HK-2 (cell line): ENCODE measurements at regions not wholly inside any gene's neighbourhood (a gene's known extent, or its start where the extent isn't known, plus 50 kb on each side); places are given as distances from the start of the nearest gene placed in this dataset.

Experiments used
- DNase-seq: peaks from one replicate; pipeline ENCODE4 v3.0.0-alpha.2; 2018; ENCODE audit not compliant: unreplicated experiment

DNA sequence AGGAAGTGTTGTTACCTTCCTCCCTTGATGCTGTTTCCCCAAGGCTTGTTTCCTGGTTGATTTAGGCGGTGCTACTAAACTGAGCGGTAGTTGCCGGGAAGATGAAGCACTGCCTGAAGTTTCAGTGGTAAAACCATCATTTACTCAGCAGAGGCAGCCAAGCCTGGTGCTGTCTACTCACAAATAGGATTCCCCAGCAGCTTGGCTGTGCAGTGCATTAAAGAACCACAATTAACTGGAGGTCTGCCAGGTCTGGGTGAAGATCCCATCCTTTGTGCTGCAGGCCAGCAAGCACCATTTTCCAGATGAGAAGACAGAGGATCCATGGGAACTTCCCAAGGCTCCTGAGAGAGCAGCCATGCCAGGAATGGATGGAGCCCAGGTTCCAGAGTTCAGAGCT, 231.9 kb upstream of the E2F8 start:
- DNase-seq, result no peak

DNA sequence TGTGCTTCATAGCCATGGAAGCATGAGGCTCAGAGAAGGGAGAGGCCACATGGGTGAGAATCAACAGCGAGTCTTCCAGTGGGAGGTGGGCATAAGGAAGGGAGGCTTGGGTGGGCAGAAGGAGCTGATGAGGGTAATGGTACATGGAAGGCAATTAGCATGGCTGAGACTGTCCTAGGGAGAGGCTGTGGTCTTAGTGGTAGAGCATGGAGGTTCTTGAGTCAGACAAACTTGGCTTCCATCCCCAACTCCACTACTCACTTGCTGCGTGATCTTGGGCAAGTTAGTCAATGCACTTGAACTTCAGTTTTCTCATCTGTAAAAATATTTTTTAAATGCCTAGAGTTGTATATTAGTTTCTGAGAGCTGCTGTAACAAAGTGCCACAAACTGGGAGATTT, 227.2 kb upstream of the E2F8 start:
- no peak for DNase-seq

DNA sequence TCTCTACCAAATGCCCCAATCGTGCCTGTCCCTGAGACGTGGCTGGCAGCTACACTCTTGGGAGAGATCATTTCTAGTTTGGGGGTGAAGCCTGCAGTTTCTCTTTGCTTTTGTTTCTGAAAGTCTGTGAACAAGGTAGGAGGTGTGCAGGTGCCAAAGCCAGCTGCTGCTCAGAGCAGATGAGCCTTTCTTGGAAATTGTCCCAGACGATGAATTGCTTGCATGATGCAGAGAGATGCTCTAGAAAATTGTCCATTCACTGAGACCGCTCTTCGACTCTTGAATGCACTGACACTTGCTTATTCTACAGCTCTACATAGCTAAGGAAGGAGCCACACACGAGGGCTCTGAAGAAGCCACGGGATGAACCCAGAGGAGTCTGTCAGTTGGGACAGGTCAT, 225.6 kb upstream of the E2F8 start:
- no peak for DNase-seq

DNA sequence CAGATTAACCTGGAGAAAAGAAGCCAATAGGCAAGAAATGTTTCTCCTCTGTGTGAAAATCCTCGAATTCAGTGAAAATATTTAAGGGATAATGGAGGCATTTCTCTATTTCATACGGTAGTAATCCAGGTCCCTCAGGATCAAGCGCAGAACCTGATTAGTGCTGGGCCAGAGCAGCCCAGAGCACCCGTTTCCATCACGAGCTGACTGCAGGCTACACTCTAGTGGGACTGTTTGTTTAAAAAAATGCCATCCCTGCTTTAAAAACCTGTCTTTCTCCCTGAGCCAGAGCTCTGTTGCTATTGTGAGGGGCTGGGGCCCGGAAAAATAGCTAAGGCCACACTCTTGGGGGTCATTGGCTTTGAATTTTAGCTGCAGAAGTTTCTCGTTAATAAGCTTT, 223.2 kb upstream of the E2F8 start:
- DNase-seq, result no peak

DNA sequence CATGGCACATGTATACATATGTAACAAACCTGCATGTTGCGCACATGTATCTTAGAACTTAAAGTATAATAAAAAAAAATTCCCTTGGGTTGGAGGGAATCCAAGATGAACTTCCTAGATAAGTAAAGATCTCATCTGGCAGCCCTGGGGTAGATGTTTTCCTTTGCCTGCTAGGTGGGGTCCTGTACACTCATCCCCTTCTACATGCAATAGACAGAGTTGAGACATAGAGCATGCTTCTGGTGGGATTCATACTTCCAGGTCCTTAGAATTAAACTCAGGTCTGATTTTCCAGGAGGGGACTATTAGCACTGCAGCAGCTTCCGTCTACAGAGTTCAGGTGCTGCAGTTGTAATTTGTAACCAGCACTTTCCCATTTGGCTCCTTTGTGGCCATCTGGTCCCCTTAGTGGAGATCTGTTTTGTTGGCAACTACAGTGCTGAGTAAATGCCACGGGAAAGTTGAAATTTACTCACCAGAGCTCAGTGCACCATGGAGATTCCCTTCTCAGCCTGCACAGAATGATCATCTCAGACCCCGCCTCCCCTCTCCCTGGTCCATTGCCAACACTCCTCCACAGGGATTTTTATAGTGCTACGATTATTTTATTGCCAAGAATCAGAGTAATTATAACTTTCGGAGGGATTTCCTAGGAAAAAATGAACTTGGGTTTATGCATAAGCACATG, 220.1 kb upstream of the E2F8 start:
- DNase-seq, result no peak

DNA sequence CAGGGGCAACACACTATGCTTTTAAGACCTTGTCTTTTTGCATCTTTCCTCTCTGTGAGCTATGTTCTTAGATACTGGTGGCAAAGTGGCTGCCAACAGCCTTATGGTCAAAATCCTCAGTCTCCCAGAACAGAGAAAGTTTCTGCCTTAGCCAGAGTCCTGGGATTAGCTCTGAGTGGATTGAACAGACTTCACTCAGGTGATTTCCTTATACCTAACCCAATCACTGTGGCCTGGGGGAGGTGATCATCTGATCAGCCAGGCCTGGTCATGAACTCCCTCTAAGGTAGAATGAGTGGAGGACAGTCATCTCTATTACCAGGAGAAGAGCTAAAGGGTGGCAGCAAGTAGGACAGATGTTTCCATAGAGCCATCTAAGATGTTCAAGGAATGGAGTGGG, 218.5 kb upstream of the E2F8 start:
- DNase-seq, result no peak

DNA sequence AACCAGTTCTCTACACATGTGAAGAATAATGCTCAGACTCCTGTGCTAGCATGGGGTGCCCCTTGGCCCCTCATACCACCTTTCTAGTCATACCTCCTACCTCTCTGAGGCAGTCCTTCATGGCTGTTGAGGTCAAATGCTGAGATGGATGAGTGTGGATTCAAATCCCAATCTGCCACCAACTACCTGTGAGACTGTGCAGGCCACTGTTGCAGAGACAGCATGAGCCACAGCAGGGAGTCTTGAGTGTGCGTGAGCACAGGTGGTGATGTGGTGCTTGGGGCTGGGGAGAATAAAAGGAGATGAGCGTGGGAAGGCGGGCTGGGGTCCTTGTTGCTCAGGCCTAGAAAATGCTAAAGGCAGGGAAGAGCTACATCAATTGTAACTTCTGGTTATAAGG, 218.0 kb upstream of the E2F8 start:
- no peak for DNase-seq

DNA sequence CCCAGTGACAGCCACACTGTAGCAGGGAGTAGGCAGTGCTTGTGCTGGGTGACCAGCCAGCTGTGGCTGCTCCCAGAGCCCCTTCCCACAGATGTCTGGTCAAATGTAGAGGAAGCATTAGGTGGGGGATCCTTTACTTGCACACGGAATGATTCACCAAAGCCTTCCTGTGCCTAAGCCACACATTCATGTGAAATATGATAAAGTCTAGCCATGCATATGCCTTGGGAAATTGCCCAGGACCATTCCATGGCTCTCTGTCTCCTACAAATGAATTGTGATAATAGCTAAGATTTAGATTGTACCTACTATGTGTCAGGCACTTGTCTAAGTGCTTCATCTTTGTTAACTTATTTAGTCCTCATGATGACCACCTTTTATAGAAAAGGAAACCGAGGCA, 217.5 kb upstream of the E2F8 start:
- DNase-seq, result no peak

DNA sequence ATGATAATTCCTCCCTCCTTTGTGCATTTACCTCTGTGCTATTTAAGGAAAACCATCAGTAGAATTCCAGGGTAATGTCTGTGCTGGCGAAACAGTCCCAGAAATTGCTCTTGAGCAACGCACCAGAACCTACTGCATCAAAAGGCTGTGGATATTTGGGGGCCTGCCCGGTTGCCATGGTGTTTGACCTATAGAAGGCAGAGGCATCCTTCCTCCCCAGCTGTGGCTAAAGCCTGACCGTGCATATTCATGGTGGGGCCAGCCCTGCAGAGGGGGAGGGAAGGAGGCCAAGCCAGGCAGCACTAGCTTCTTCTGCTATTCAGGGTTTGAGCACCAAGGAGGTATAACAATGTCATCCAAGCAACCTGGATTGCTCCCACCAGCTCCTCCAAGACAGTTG, 215.0 kb upstream of the E2F8 start:
- no peak for DNase-seq

DNA sequence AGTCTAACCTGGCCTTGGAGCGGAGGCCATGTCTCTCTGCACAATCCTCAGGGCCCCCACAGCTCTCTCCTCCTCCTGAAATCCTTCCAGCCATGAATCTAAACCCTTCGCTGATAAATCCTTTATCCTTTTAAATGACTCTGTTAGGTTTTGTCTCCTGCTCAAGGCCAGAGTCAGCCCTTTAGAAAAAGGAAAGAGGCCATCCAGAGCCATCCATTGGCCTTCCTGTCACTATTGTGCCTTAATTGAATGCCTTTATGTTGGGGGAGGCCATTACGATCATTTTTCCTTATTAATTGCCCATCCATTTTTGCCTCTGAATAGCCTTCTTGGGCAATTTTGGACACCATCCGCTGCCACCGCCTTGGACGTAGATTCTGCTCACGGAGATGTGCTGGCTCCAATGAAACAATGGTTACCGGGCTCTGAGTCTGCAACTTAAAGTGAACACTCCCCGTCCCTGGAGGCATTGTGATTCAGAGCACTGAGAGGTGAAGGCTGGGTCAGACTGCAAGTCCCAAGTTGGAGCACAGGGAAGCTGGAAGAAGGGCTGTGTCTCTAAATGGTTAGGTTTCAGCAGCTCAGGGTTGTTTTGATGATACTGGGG, 213.0 kb upstream of the E2F8 start:
- DNase-seq, result no peak

DNA sequence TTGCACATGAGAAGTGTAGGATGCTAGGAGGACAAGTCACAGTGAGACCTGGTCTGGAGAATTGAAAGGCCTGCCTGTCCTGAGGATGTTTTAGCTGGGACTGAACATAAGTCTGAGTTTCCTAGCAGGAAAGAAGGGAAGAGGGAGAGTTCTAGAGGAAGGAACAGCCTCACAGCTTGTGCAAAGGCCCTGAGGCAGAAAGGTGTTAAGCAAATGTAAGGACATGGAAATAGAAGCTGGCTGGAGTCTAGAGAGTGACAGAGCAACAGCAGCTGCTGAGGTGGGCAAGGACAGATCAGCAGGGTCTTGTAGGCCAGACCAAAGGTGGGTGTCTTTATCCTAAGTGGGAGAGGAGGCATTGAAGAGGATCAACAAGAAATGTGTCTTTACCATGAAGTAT, 210.9 kb upstream of the E2F8 start:
- DNase-seq, result no peak

DNA sequence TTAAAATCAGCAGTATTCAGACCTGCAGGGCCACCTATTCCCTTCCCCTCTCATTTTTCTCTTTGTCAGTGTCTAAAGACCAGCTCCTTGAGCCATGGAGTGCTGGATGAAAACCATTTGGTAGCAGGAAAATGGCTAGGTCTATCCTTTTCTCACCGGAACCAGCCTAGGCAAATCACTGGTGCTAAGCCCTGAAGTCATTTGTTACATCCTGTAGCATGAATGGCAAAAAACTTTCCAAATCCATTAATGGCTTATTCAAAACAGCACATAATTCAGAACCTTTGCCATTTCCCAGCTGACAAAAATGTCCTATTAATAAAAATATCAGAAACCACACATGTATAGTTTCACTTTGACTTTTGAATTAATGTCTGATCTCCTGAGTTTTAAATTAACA, 209.5 kb upstream of the E2F8 start:
- no peak for DNase-seq

DNA sequence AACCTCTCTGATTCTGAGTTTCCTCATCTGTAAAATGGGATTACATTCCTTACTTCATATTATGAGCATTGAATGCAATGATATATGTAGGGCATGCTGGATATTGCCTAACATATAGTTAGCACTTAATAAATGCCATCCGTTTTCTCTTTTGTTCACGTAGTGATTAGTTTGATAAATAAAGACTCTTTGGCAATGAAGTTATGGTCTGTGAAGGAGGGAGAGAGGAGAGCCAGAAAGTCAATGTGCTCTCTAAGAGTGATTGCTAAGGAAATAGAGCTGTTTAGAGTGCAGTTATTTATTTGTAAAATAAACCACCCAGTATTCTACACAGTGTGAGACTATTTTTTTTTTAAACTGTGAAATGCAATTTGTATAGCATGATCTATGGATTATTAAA, 207.9 kb upstream of the E2F8 start:
- no peak for DNase-seq

DNA sequence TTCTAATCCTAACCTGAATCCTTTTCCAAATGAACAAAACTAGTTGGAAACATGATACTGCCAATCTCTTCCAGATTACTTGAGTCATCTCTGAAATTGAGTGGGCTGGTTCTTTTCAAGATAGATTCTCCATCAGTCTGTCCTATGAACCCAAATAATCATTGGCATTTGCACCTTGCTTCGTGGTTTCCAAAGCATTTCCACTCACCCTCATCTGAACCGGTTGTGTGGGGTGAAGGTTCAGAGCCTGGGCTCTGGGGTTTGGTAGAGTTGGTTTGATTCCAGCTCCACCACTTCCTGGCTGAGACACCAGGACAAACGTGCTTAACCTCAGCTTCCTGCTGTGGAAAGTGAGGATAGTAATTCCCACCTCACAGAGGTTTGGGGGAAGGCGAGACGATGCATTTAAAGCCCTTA, 206.4 kb upstream of the E2F8 start:
- DNase-seq, result no peak

DNA sequence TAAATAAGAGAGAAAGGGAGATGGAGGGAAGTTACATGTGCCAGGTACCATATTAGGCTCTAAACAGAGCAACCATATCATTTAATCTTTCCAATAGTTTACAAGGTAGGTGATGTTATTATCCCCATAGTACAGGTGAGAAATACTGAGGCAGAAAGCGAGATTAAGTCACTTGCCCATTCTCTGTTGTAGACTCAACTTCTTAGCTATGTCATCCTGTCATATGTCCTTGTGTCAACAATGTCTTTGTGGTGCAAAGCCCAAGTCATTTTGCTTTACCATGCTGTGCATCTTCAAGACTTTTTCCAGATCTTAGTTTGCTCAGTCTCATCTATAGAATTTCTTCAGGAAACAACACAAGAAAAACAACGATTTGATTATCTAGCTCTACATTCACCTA, 205.0 kb upstream of the E2F8 start:
- DNase-seq, result no peak

DNA sequence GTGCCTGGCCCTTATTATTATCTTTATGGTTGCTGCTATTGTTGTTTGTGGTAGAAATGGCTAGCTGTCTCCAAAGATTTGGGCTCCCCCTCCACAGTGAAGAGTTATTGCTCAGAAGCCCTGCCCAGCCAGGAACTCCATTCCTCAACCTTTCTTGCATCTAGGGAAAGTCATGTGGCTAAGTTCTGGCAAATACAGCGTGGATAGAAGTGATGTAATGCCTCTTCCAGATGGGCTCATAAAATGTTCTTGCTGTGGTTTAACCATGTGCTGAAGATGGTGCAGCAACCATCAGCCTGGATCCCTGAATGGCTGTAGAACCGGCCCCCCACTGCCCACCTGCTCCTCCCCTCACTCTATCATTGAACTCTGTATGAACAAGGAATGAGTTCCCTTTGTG, 203.5 kb upstream of the E2F8 start:
- DNase-seq, result no peak

DNA sequence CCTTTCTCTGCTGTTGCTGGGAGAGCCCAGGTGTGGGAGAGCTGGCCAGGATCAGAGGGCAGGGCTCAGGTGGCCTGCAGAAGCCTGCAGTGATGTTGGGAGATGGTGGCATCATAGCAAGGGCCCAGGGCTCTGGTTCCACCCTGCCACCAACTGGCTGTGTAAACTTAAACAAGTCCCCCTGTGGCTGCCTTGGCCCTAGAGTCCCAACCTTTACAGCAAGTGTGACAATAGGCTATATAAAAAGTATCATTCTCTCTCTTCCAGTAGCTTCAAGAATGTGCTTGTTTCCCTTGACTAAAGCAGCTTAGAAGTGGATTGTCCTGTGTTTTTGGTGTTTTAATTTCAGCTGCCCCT, 201.8 kb upstream of the E2F8 start:
- no peak for DNase-seq

DNA sequence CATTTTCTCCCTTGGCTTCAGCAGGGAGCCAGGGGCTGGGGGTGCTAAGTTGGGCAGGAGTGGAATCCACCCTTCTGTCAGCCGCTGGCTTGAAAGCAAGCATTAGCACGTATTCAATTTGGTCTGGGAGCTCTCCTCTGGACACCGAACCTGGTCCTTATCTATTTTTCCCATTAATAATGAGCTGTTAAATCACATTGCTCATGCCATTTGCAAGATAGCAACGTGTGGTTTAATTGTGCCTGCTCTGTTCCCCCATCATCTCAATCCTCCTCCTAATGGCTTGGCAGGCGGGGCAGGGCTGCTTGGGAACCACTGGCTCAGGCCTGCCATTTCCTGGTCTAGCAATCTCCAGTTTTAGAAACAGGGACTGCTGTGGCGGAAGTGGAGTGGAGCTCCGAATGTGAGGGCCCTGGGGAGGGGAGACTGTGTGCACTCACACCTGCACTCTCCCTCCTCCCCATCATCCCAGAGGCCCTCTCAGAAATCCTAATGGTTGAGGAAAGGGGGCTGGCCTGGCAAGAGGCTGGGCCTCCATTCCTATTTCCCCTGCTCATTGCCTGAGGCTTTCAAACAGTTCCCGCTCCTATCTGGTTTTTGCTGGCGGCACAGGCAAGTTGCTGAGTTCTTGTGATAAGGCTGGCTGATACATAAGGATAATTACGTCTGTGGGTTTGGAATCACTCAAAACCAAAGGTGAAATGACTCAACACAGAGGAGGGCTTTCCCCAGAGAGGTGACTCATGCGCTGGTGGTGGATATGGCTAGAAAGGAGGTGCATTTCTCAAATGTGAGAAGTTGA, 201.2 kb upstream of the E2F8 start:
- peak; percentile 38 for DNase-seq

DNA sequence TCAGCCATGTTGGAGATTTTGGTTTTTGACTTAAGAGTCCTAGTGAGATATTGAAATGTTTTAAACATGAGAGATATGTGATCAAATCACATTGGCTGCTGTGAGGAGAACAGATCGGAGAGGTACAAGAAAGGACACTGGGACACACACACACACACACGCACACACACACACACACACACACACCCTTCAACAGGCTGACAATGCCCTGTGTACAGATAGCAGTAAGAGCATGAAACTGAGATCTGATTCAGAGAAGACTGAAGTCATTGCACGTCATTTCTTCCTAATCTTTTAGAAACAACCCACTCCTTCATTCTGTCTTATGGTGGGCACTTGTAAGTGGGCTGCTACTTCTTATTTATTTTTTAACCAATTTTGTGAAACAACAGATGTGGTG, 200.5 kb upstream of the E2F8 start:
- DNase-seq, result no peak

DNA sequence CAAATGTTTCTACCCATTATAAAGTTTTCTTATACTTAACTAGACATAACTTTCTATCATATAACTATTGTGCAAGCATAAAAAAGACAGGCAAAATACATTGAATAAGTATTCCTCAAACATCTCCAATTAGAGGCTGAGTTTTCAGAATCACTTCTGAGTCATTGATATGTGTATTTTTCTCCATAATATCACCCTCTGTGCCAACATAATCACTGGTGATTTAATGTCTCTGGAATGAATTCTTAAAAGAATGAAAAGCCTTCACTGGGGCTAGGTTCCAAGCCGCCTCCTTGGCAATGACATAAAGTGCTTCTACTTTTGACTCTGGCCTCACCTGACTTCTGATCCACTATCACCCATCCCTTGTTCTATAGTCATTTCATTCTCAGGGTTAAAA, 197.0 kb upstream of the E2F8 start:
- no peak for DNase-seq

DNA sequence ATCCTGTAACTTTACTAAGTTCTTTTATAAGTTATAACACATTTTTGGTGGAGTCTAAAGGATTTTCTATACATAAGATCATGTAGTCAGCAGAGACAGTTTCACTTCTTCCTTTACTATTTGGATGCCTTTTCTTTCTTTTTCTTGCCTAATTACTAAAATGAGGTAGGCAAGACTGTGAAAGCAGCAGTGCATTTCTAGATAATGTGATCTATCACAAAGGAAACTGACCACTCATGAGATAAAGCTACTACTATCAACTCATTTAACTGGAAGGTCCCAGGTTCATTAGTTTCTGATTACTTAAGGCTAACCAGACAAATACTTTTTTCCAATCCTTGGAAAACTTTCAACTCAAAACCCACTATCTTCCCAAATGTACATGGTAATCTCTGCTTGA, 196.2 kb upstream of the E2F8 start:
- no peak for DNase-seq

DNA sequence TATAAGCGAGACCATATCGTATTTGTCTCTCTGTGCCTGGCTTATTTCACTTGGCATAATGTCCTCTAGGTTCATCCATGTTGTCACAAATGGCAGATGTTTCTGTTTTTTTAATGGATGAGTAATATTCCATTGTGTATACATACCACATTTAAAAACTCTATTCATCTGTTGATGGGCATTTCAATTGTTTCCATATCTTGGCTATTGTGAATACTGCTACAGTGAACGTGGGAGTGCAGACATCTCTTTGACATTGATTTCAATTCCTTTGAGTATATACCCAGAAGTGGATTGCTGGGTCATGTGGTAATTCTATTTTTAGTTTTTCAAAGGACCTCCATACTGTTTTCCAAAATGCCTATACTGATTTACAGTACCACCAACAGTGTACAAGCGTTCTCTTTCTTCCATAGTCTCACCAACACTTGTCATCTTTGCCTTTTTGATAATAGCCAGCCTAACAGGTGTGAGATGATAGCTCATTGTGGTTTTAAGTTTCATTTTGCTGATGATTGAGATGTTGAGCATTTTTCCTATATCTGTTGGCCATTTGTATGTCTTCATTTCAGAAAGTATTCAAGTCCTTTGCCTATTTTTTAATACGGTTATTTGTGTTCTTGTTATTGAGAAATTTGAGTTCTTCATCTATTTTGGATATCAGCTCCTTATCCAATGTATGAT, 194.7 kb upstream of the E2F8 start:
- DNase-seq, result no peak

DNA sequence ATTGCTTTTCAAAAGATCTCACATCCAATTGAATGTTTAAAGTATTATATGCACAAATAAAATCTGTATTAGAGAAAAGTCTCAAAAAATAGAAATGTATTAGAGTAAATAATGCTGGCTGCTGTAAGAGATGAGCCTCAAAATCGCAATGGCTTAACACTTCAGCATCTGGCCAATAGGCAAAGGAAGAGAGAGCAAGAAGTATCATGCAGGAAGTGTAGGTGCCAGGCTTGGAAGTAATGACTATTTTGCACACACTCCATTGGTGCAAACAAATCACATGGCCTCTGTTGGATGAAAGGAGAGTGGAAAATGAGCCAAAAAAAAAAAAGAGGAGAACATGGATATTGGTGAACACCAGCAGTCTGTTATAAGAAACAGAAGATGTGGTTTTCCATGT, 193.0 kb upstream of the E2F8 start:
- DNase-seq, result no peak
